HG03280 (cell line): ENCODE measurements at regions not wholly inside any gene's neighbourhood (a gene's known extent, or its start where the extent isn't known, plus 50 kb on each side); places are given as distances from the start of the nearest gene placed in this dataset.
"Not testable (repeated sequence)": the region's sequence is repeated elsewhere in the genome, so short reads cannot be mapped to it uniquely, and the experiment has no call there.

Source experiments
- ATAC-seq: cut with Tn5 transposase; IDR thresholded peaks from one replicate; pipeline ENCODE4 v1.9.1; 2021; ENCODE audit warnings: mild to moderate bottlenecking, moderate library complexity; ENCODE audit not compliant: unreplicated experiment

GRCh38 chr2:122681626-122682025 is 926.2 kb downstream of the TSN start:
- ATAC-seq, result no peak

- no peak for ATAC-seq
Observed at GRCh38 chr2:122682356-122682755, 926.9 kb downstream of the TSN start.

GRCh38 chr2:122683018-122683417 is 927.6 kb downstream of the TSN start:
- no peak for ATAC-seq

GRCh38 chr2:122692400-122693083 is 937.1 kb downstream of the TSN start:
- no peak for ATAC-seq

- no peak for ATAC-seq
Observed at GRCh38 chr2:122697415-122697814, 942.0 kb downstream of the TSN start.

- ATAC-seq, result no peak
Observed at GRCh38 chr2:122703676-122704075, 948.2 kb downstream of the TSN start.

- peak; percentile 61 for ATAC-seq
Observed at GRCh38 chr2:122704109-122704563, 948.7 kb downstream of the TSN start.

- ATAC-seq, result no peak
Observed at GRCh38 chr2:122705746-122706145, 950.3 kb downstream of the TSN start.

- no peak for ATAC-seq
Observed at GRCh38 chr2:122706757-122707223, 951.3 kb downstream of the TSN start.

- no peak for ATAC-seq
Observed at GRCh38 chr2:122707224-122707824, 951.9 kb downstream of the TSN start.

GRCh38 chr2:122710049-122710448 is 954.6 kb downstream of the TSN start:
- no peak for ATAC-seq

GRCh38 chr2:122713800-122714199 is 958.3 kb downstream of the TSN start:
- no peak for ATAC-seq

- ATAC-seq, result not testable (repeated sequence)
Observed at GRCh38 chr2:122720822-122721221, 965.4 kb downstream of the TSN start.

GRCh38 chr2:122734766-122735424 is 979.4 kb downstream of the TSN start:
- no peak for ATAC-seq

GRCh38 chr2:122736279-122736678 is 980.8 kb downstream of the TSN start:
- no peak for ATAC-seq

GRCh38 chr2:122737429-122738077 is 982.1 kb downstream of the TSN start:
- ATAC-seq, result peak; percentile 73

- ATAC-seq, result no peak
Observed at GRCh38 chr2:122739732-122740593, 984.5 kb downstream of the TSN start.

- no peak for ATAC-seq
Observed at GRCh38 chr2:122740594-122740948, 985.1 kb downstream of the TSN start.

GRCh38 chr2:122741403-122741802 is 986.0 kb downstream of the TSN start:
- ATAC-seq, result no peak

- no peak for ATAC-seq
Observed at GRCh38 chr2:122743021-122743675, 987.7 kb downstream of the TSN start.
